ENCODE measurements at regions not wholly inside any gene's neighbourhood (a gene's known extent, or its start where the extent isn't known, plus 50 kb on each side); places are given as distances from the start of the nearest gene placed in this dataset.

- TF ChIP-seq CTCF (IDR thresholded peaks at IDR 0.05) = no peak
- no peak for TF ChIP-seq POLR2A (IDR thresholded peaks at IDR 0.05)
Observed at GRCh38 chr20:11712639-11713160, 205.0 kb upstream of the BTBD3 start.

All from uterus (tissue), 2 donors.